Activated CD4-positive, alpha-beta T cell treated with anti-CD3 and anti-CD28 coated beads, Interleukin-2, amount 10 ng/mL, durations not matched to agents 24 days and 14 days (primary cell): ENCODE measurements at regions not wholly inside any gene's neighbourhood (a gene's known extent, or its start where the extent isn't known, plus 50 kb on each side); places are given as distances from the start of the nearest gene placed in this dataset.
"Not testable (repeated sequence)": the region's sequence is repeated elsewhere in the genome, so short reads cannot be mapped to it uniquely, and the experiment has no call there.

Source experiments
- DNase-seq: peaks from one replicate; pipeline ENCODE4 v3.0.0; 2022
- H3K27ac Mint-ChIP-seq: one replicate; pipeline ENCODE4 v1.8.0; 2022; ENCODE audit warnings: mild to moderate bottlenecking, mixed read lengths
- H3K27me3 Mint-ChIP-seq: one replicate; pipeline ENCODE4 v1.8.0; 2022; ENCODE audit warnings: mixed read lengths
- H3K36me3 Mint-ChIP-seq: one replicate; pipeline ENCODE4 v1.8.0; 2022; ENCODE audit warnings: low read depth, mild to moderate bottlenecking, mixed read lengths
- H3K4me1 Mint-ChIP-seq: one replicate; pipeline ENCODE4 v1.8.0; 2021; ENCODE audit warnings: mixed read lengths
- H3K4me3 Mint-ChIP-seq: one replicate; pipeline ENCODE4 v1.8.0; 2022; ENCODE audit warnings: mild to moderate bottlenecking, moderate library complexity, mixed read lengths
- H3K9me3 Mint-ChIP-seq: one replicate; pipeline ENCODE4 v1.8.0; 2021; ENCODE audit warnings: mixed read lengths
- intact Hi-C: fragments of 100-400 bp; cut with micrococcal nuclease; formaldehyde crosslinking; loops from one replicate; pipeline ENCODE4 v1.15.1; 2023

GRCh38 chrX:41981481-41982013 is 58.2 kb upstream of the CASK start:
- Mint-ChIP-seq H3K36me3 (no peaks in the 10 kb centered on the region), H3K4me1 (no peaks in the 10 kb centered on the region), H3K27me3 (peaks cover 4% of the 10 kb centered on the region), H3K9me3 (peaks cover 12% of the 10 kb centered on the region), H3K27ac (no peak overlapping the region), H3K4me3 (no peak overlapping the region)
- DNase-seq, result no peak
- intact Hi-C loops, result no loop called here

- intact Hi-C loops, H3K4me1 Mint-ChIP-seq, H3K36me3 Mint-ChIP-seq, H3K4me3 Mint-ChIP-seq, H3K27ac Mint-ChIP-seq, DNase-seq, H3K27me3 Mint-ChIP-seq: not testable (repeated sequence)
- peaks cover 11% of the 10 kb centered on the region for H3K9me3 Mint-ChIP-seq
Observed at GRCh38 chrX:41974677-41975076, 51.3 kb upstream of the CASK start.

- no peak overlapping the region for H3K27ac Mint-ChIP-seq
- no peaks in the 10 kb centered on the region for H3K4me1 Mint-ChIP-seq
- no peak overlapping the region for H3K4me3 Mint-ChIP-seq
- H3K36me3 Mint-ChIP-seq, result no peaks in the 10 kb centered on the region
- peaks cover 11% of the 10 kb centered on the region for H3K9me3 Mint-ChIP-seq
- intact Hi-C loops, result no loop called here
- DNase-seq, result no peak
- H3K27me3 Mint-ChIP-seq, result peaks cover 4% of the 10 kb centered on the region
Observed at GRCh38 chrX:41973208-41973607, 49.9 kb upstream of the CASK start.
